ENCODE measurements at regions not wholly inside any gene's neighbourhood (a gene's known extent, or its start where the extent isn't known, plus 50 kb on each side); places are given as distances from the start of the nearest gene placed in this dataset.

GRCh38 chr9:21728781-21729180 is 73.7 kb upstream of the MTAP start:
- TF ChIP-seq CTCF (IDR thresholded peaks at IDR 0.05; ENCODE audit: low read depth, low read length, missing input control) = no peak
- TF ChIP-seq GABPA (IDR thresholded peaks at IDR 0.05 in 1 of 2, conservative IDR thresholded peaks at IDR 0.05 in 1 of 2) = no peak
- no peak for TF ChIP-seq EGR1 (IDR thresholded peaks at IDR 0.05; ENCODE audit: low read depth in 2 of 2)
- no peak for TF ChIP-seq RAD21 (IDR thresholded peaks at IDR 0.05)
- no peak for TF ChIP-seq REST (IDR thresholded peaks at IDR 0.05)
- no peak for TF ChIP-seq MAX (IDR thresholded peaks at IDR 0.05)
- no peak for TF ChIP-seq RXRA (IDR thresholded peaks at IDR 0.05)
- no peak for TF ChIP-seq YY1 (IDR thresholded peaks at IDR 0.05)
- TF ChIP-seq ATF3 (IDR thresholded peaks at IDR 0.05) = no peak
- TF ChIP-seq SP1 (IDR thresholded peaks at IDR 0.05) = no peak

All from liver (tissue), 3 donors.